Panc1 (cell line): ENCODE measurements at regions not wholly inside any gene's neighbourhood (a gene's known extent, or its start where the extent isn't known, plus 50 kb on each side); places are given as distances from the start of the nearest gene placed in this dataset.

ENCODE experiments used
- ATAC-seq: fragments of 200-7000 bp; cut with Tn5 transposase; 2 replicates; pipeline ENCODE4 v1.9.1; 2020; ENCODE audit warnings: mild to moderate bottlenecking, moderate library complexity
- BruUV-seq: library from RNA; stranded (reverse); fragments of 400-500 nt; replicated peaks from 2 replicates; lab custom pipeline; 2021; lab: Mats Ljungman, UMichigan
- CTCF ChIA-PET: fragments of 300-600 bp; sonication (Branson Sonifier 250); formaldehyde crosslinking; loops from one replicate; lab custom pipeline; 2022; ENCODE audit warnings: antibody characterized with exemption; lab: Charles Lee
- POLR2A ChIA-PET: fragments of 300-600 bp; sonication (Branson Sonifier 250); formaldehyde crosslinking; loops from one replicate; lab custom pipeline; 2022; ENCODE audit warnings: antibody characterized with exemption; lab: Charles Lee
- DNase-seq: peaks from one replicate; pipeline ENCODE4 v3.0.0-alpha.2; 2010; ENCODE audit warnings: low read depth, low spot score
- H3K27ac ChIP-seq: 2 replicates; pipeline ENCODE4 v1.5.1; 2011; ENCODE audit warnings: mild to moderate bottlenecking, low read length, inconsistent platforms
- H3K27me3 ChIP-seq: fragments of 200-500 bp; sonication (Bioruptor generic); 2 replicates; pipeline ENCODE4 v1.6.0; 2014; ENCODE audit warnings: low read length, inconsistent platforms; ENCODE audit not compliant: control insufficient read depth, insufficient read depth
- H3K36me3 ChIP-seq: fragments of 200-500 bp; sonication (Bioruptor generic); 2 replicates; pipeline ENCODE4 v1.5.1; 2014; ENCODE audit warnings: inconsistent platforms, mild to moderate bottlenecking, low read length, moderate library complexity; ENCODE audit not compliant: control insufficient read depth, insufficient read depth
- H3K4me1 ChIP-seq: 2 replicates; pipeline ENCODE4 v1.5.1; 2011; ENCODE audit warnings: inconsistent platforms, mild to moderate bottlenecking, low read length, moderate library complexity; ENCODE audit not compliant: control insufficient read depth, insufficient read depth
- H3K4me3 ChIP-seq, 2 experiments: 2 replicates each; pipeline ENCODE4 v1.5.1; 2011 to 2012; ENCODE audit warnings: low read depth in 2 of 2, low read length in 2 of 2, mild to moderate bottlenecking in 2 of 2, inconsistent platforms in 1 of 2, moderate library complexity in 1 of 2
- H3K9me3 ChIP-seq: fragments of 200-500 bp; sonication (Bioruptor generic); 2 replicates; pipeline ENCODE4 v1.5.1; 2014; ENCODE audit warnings: low read depth, mild to moderate bottlenecking, inconsistent platforms, low read length, moderate library complexity; ENCODE audit not compliant: control insufficient read depth, insufficient read depth
- POLR2AphosphoS5 ChIP-seq: IDR thresholded peaks from 2 replicates; pipeline ENCODE4 v1.6.1; 2012; ENCODE audit warnings: mild to moderate bottlenecking, low read depth, low read length, moderate library complexity
- SIN3A ChIP-seq: IDR thresholded peaks from 2 replicates; pipeline ENCODE4 v1.6.1; 2012; ENCODE audit warnings: low read depth, mild to moderate bottlenecking, low read length, moderate library complexity, borderline replicate concordance; ENCODE audit not compliant: insufficient read depth
- TCF7L2 ChIP-seq: IDR thresholded peaks from 2 replicates; pipeline ENCODE4 v1.6.1; 2011; ENCODE audit warnings: mild to moderate bottlenecking, low read depth, low read length, inconsistent platforms
- in situ Hi-C: cut with HindIII; loops from 2 replicates; pipeline ENCODE4 v1.10.0; 2016; ENCODE audit warnings: low sequenced_read_pairs, low pct_unique_long_range_greater_than_20kb
- intact Hi-C: fragments of 100-400 bp; cut with micrococcal nuclease; formaldehyde crosslinking; loops from one replicate; pipeline ENCODE4 v1.10.0; 2022; ENCODE audit not compliant: unreplicated experiment
- TF ChIP-seq, protein P1 (sequence below): fragments of 450-650 bp; IDR thresholded peaks from 2 replicates; pipeline ENCODE4 v1.5.1; 2017; ENCODE audit warnings: mild to moderate bottlenecking
- TF ChIP-seq, protein P2 (sequence below), 2 experiments: IDR thresholded peaks; 2 replicates each; pipeline ENCODE4 v1.6.1; 2011 to 2012; ENCODE audit warnings: low read depth in 2 of 2, control low read depth in 1 of 2, low read length in 1 of 2, mild to moderate bottlenecking in 1 of 2, moderate library complexity in 1 of 2; ENCODE audit not compliant: insufficient read depth in 1 of 2

DNA sequence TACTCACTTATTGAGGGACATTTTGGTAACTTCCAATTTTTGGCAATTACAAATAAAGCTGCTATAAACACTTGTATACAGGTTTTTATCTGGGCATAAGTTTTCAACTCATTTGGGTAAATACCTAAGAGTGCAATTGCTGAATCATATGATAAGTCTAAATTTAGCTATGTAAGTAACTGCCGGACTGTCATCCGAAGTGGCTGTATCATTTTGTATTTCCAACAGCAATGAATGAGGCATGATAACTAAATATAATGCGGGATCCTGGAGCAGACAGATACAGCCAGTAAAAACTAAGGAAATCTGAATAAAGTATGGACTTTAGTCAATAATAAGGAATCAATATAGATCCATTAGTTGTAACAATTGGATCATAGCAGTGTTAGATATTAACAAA is 156.5 kb upstream of the RMP24 start:
- in situ Hi-C loops: no loop called here
- Histone ChIP-seq H3K36me3 (no peaks in the 10 kb centered on the region), H3K4me1 (no peaks in the 10 kb centered on the region), H3K9me3 (no peaks in the 10 kb centered on the region), H3K27me3 (no peaks in the 10 kb centered on the region), H3K4me3 (no peak overlapping the region), H3K27ac (no peak overlapping the region)
- TF ChIP-seq, protein P1, sequence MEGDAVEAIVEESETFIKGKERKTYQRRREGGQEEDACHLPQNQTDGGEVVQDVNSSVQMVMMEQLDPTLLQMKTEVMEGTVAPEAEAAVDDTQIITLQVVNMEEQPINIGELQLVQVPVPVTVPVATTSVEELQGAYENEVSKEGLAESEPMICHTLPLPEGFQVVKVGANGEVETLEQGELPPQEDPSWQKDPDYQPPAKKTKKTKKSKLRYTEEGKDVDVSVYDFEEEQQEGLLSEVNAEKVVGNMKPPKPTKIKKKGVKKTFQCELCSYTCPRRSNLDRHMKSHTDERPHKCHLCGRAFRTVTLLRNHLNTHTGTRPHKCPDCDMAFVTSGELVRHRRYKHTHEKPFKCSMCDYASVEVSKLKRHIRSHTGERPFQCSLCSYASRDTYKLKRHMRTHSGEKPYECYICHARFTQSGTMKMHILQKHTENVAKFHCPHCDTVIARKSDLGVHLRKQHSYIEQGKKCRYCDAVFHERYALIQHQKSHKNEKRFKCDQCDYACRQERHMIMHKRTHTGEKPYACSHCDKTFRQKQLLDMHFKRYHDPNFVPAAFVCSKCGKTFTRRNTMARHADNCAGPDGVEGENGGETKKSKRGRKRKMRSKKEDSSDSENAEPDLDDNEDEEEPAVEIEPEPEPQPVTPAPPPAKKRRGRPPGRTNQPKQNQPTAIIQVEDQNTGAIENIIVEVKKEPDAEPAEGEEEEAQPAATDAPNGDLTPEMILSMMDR: no peak
- TF ChIP-seq POLR2AphosphoS5 (no peak), SIN3A (no peak), TCF7L2 (no peak)
- TF ChIP-seq, protein P2, sequence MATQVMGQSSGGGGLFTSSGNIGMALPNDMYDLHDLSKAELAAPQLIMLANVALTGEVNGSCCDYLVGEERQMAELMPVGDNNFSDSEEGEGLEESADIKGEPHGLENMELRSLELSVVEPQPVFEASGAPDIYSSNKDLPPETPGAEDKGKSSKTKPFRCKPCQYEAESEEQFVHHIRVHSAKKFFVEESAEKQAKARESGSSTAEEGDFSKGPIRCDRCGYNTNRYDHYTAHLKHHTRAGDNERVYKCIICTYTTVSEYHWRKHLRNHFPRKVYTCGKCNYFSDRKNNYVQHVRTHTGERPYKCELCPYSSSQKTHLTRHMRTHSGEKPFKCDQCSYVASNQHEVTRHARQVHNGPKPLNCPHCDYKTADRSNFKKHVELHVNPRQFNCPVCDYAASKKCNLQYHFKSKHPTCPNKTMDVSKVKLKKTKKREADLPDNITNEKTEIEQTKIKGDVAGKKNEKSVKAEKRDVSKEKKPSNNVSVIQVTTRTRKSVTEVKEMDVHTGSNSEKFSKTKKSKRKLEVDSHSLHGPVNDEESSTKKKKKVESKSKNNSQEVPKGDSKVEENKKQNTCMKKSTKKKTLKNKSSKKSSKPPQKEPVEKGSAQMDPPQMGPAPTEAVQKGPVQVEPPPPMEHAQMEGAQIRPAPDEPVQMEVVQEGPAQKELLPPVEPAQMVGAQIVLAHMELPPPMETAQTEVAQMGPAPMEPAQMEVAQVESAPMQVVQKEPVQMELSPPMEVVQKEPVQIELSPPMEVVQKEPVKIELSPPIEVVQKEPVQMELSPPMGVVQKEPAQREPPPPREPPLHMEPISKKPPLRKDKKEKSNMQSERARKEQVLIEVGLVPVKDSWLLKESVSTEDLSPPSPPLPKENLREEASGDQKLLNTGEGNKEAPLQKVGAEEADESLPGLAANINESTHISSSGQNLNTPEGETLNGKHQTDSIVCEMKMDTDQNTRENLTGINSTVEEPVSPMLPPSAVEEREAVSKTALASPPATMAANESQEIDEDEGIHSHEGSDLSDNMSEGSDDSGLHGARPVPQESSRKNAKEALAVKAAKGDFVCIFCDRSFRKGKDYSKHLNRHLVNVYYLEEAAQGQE (IDR thresholded peaks at IDR 0.05; ENCODE audit: insufficient read depth in 1 of 2, low read depth in 2 of 2, low read length in 1 of 2): no peak
- ChIA-PET CTCF (no interaction called here), POLR2A (no interaction called here)
- BruUV-seq: no TSS peak
- no peak for ATAC-seq
- no peak for DNase-seq
- intact Hi-C loops: no loop called here

DNA sequence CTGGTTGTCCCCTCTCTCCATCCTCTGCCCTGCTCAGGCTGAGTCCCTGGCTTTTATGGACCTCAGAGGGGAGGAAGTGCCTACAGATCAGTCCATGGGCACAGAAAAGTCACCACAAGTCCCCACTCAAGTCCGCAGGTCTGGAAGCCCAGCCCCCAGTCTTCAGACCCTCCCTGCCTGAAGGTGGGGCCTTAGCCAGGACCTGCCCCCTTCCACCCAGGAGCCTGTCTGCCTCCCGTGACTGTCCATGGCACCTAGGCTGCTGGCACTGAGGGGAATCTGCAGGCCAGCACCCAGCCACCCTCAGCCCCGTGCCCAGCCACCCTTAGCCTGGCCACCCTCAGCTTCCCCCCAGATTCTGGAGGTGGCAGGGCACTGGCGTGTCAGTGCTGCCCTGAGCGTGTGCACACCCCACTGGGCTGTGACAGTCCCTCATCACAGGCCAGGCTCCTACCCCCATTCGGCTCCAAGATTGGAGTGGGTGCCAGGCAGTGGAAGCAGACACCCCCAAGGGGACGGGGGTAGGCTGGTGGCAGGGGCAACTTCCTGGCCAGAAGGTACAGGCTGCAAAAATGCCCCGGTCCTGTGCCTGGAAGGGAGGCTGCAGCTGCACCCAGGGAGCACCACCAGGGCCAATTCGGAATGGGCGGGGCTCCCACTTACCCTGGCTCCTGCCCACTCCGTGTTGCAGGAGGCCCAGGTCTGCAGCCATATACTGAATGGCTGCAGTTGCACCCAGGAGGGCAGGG is 154.7 kb upstream of the RMP24 start:
- H3K27me3 ChIP-seq: no peaks in the 10 kb centered on the region
- in situ Hi-C loops: no loop called here
- ChIA-PET POLR2A (no interaction called here), CTCF (no interaction called here)
- no peaks in the 10 kb centered on the region for H3K4me1 ChIP-seq
- intact Hi-C loops: no loop called here
- no peak overlapping the region for H3K27ac ChIP-seq
- TF ChIP-seq POLR2AphosphoS5: no peak
- TF ChIP-seq, protein P2 (IDR thresholded peaks at IDR 0.05; ENCODE audit: insufficient read depth in 1 of 2, low read depth in 2 of 2, low read length in 1 of 2): no peak
- no peak for TF ChIP-seq TCF7L2
- TF ChIP-seq, protein P1: no peak
- TF ChIP-seq SIN3A: no peak
- ATAC-seq (no peak), DNase-seq (no peak)
- H3K36me3 ChIP-seq: no peaks in the 10 kb centered on the region
- no TSS peak for BruUV-seq
- no peak overlapping the region for H3K4me3 ChIP-seq
- no peaks in the 10 kb centered on the region for H3K9me3 ChIP-seq
